ENCODE measurements at regions not wholly inside any gene's neighbourhood (a gene's known extent, or its start where the extent isn't known, plus 50 kb on each side); places are given as distances from the start of the nearest gene placed in this dataset.

GRCh38 chr5:107146901-107147300 lies 523.8 kb downstream of the EFNA5 start:
- 66% methylated on average over 4 of the region's 4 CpGs for WGBS
- TF ChIP-seq FOXA1 (IDR thresholded peaks at IDR 0.05) (no peak), TAF1 (conservative IDR thresholded peaks at IDR 0.05) (no peak), FOXA2 (IDR thresholded peaks at IDR 0.05) (no peak), HNF4A (conservative IDR thresholded peaks at IDR 0.05) (no peak), REST (IDR thresholded peaks at IDR 0.05) (no peak), RAD21 (IDR thresholded peaks at IDR 0.05) (no peak), ZBTB33 (IDR thresholded peaks at IDR 0.05) (no peak), SP1 (IDR thresholded peaks at IDR 0.05) (no peak)
- H3K9ac ChIP-seq (ENCODE audit: low read depth in 1 of 2, low read length in 2 of 2): no peak overlapping the region

GRCh38 chr5:107135391-107135790 lies 535.3 kb downstream of the EFNA5 start:
- H3K36me3 ChIP-seq (ENCODE audit: control insufficient read depth in 4 of 4, insufficient read depth in 3 of 4, low read depth in 1 of 4, low read length in 3 of 4): no peaks in the 10 kb centered on the region
- no peaks in the 10 kb centered on the region for H3K9me3 ChIP-seq (ENCODE audit: control insufficient read depth in 4 of 4, low read length in 3 of 4)
- no peak overlapping the region for H3K27ac ChIP-seq (ENCODE audit: low read depth in 1 of 2, low read length in 2 of 2)
- WGBS: 62% methylated on average over 2 of the region's 2 CpGs
- no peaks in the 10 kb centered on the region for H3K27me3 ChIP-seq (ENCODE audit: control insufficient read depth in 4 of 4, insufficient read depth in 4 of 4, low read length in 3 of 4)
- no peak for DNase-seq (ENCODE audit: low spot score)
- TF ChIP-seq ATF3 (IDR thresholded peaks at IDR 0.05): no peak
- TF ChIP-seq NR2F2 (IDR thresholded peaks at IDR 0.05): no peak
- TF ChIP-seq RXRA (IDR thresholded peaks at IDR 0.05): no peak
- no peak for TF ChIP-seq SP1 (IDR thresholded peaks at IDR 0.05)
- TF ChIP-seq HNF4G (IDR thresholded peaks at IDR 0.05): no peak
- no peak for TF ChIP-seq JUND (IDR thresholded peaks at IDR 0.05)
- no peak for TF ChIP-seq ZBTB33 (IDR thresholded peaks at IDR 0.05)
- TF ChIP-seq HNF4A (conservative IDR thresholded peaks at IDR 0.05): no peak
- TF ChIP-seq GABPA (IDR thresholded peaks at IDR 0.05 in 1 of 2, conservative IDR thresholded peaks at IDR 0.05 in 1 of 2): no peak
- no peak for TF ChIP-seq EGR1 (IDR thresholded peaks at IDR 0.05; ENCODE audit: low read depth in 2 of 2)
- TF ChIP-seq TAF1 (conservative IDR thresholded peaks at IDR 0.05): no peak
- TF ChIP-seq REST (IDR thresholded peaks at IDR 0.05): no peak
- no peak for TF ChIP-seq MAX (IDR thresholded peaks at IDR 0.05)
- TF ChIP-seq RAD21 (IDR thresholded peaks at IDR 0.05): no peak
- TF ChIP-seq FOXA2 (IDR thresholded peaks at IDR 0.05): no peak
- no peak for TF ChIP-seq YY1 (IDR thresholded peaks at IDR 0.05)
- no peaks in the 10 kb centered on the region for H3K4me1 ChIP-seq (ENCODE audit: control insufficient read depth in 4 of 4, insufficient read depth in 4 of 4, low read length in 3 of 4)
- H3K9ac ChIP-seq (ENCODE audit: low read depth in 1 of 2, low read length in 2 of 2): no peak overlapping the region
- H3K4me3 ChIP-seq (ENCODE audit: low read depth in 1 of 3, low read length in 3 of 3): no peak overlapping the region

More at GRCh38 chr5:107146901-107147300, 523.8 kb downstream of the EFNA5 start:
- H3K36me3 ChIP-seq (ENCODE audit: control insufficient read depth in 4 of 4, insufficient read depth in 3 of 4, low read depth in 1 of 4, low read length in 3 of 4): no peaks in the 10 kb centered on the region
- H3K4me3 ChIP-seq (ENCODE audit: low read depth in 1 of 3, low read length in 3 of 3): no peak overlapping the region
- H3K4me1 ChIP-seq (ENCODE audit: control insufficient read depth in 4 of 4, insufficient read depth in 4 of 4, low read length in 3 of 4): no peaks in the 10 kb centered on the region
- no peaks in the 10 kb centered on the region for H3K9me3 ChIP-seq (ENCODE audit: control insufficient read depth in 4 of 4, low read length in 3 of 4)
- no peaks in the 10 kb centered on the region for H3K27me3 ChIP-seq (ENCODE audit: control insufficient read depth in 4 of 4, insufficient read depth in 4 of 4, low read length in 3 of 4)
- no peak overlapping the region for H3K27ac ChIP-seq (ENCODE audit: low read depth in 1 of 2, low read length in 2 of 2)
- DNase-seq (ENCODE audit: low spot score): no peak

Measured in liver (tissue), 7 donors.